ENCODE measurements at regions not wholly inside any gene's neighbourhood (a gene's known extent, or its start where the extent isn't known, plus 50 kb on each side); places are given as distances from the start of the nearest gene placed in this dataset.

DNA sequence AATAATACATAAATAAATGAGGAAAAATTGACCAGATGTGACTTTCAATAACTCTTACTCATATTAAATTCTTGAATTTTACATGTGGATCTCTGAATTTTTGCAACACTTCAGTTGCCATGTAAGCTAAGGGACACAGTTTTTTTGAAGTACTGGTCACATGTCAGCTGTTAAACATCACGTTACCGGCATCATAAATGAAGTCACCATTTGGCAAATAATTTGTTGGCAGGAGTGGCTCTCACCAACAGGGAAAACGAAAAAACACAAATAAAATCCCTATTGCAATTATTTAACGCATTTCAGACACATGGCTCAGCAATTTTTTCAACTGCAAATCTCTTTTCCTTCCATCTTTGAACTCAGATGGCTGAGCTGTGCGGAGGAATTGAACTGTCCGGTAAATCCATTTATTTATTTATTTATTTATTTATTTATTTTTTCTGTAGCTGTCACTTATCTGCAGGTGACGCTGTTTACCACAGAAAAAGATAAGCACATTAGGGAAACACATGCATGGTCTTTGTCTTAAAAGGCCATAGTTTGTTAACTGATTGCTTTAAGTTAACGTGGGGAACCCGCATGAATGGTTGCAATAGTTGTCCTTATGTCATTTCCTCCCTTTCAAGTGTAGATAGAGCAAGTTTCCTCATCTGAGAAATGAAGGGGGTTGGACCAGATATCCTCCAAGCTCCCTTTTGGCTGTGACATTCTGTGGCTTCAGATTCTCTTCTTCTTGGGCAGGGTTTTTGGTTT lies 64.7 kb upstream of the JAZF1 start:
- H3K36me3 ChIP-seq (ENCODE audit: control insufficient read depth, insufficient read depth, low read length) = no peaks in the 10 kb centered on the region
- H3K27ac ChIP-seq (ENCODE audit: insufficient read depth, low read length) = no peak overlapping the region
- no peak overlapping the region for H3K9ac ChIP-seq (ENCODE audit: insufficient read depth, low read length)
- no peak overlapping the region for H3K4me3 ChIP-seq (replicated peaks in 1 of 4; ENCODE audit: control extremely low read depth in 1 of 4, insufficient read depth in 1 of 4, low read depth in 3 of 4, low read length in 4 of 4)
- no peak for TF ChIP-seq EZH2 (IDR thresholded peaks at IDR 0.05; ENCODE audit: low read length, missing control alignments)
- TF ChIP-seq, protein P1, sequence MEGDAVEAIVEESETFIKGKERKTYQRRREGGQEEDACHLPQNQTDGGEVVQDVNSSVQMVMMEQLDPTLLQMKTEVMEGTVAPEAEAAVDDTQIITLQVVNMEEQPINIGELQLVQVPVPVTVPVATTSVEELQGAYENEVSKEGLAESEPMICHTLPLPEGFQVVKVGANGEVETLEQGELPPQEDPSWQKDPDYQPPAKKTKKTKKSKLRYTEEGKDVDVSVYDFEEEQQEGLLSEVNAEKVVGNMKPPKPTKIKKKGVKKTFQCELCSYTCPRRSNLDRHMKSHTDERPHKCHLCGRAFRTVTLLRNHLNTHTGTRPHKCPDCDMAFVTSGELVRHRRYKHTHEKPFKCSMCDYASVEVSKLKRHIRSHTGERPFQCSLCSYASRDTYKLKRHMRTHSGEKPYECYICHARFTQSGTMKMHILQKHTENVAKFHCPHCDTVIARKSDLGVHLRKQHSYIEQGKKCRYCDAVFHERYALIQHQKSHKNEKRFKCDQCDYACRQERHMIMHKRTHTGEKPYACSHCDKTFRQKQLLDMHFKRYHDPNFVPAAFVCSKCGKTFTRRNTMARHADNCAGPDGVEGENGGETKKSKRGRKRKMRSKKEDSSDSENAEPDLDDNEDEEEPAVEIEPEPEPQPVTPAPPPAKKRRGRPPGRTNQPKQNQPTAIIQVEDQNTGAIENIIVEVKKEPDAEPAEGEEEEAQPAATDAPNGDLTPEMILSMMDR (conservative IDR thresholded peaks at IDR 0.05 in 1 of 2, IDR thresholded peaks at IDR 0.05 in 1 of 2; ENCODE audit: low read depth in 1 of 2, low read length in 2 of 2) = no peak
- H3K4me1 ChIP-seq (ENCODE audit: control insufficient read depth, extremely low read depth, insufficient read depth, low read length) = no peaks in the 10 kb centered on the region
- H3K9me3 ChIP-seq (ENCODE audit: control insufficient read depth, insufficient read depth, low read depth, low read length) = no peaks in the 10 kb centered on the region
- H3K27me3 ChIP-seq (ENCODE audit: control insufficient read depth, insufficient read depth, low read length) = no peaks in the 10 kb centered on the region
- no peak overlapping the region for H2AFZ ChIP-seq (ENCODE audit: low read length)
- no peaks in the 10 kb centered on the region for H4K20me1 ChIP-seq (ENCODE audit: control insufficient read depth, extremely low read depth, insufficient read depth, low read length)
- DNase-seq (ENCODE audit: low read depth in 2 of 2) = no peak
- H3K4me2 ChIP-seq (ENCODE audit: extremely low read depth, insufficient read depth, low read length) = no peak overlapping the region
- no peaks in the 10 kb centered on the region for H3K79me2 ChIP-seq (ENCODE audit: control insufficient read depth, insufficient read depth, low read length)

DNA sequence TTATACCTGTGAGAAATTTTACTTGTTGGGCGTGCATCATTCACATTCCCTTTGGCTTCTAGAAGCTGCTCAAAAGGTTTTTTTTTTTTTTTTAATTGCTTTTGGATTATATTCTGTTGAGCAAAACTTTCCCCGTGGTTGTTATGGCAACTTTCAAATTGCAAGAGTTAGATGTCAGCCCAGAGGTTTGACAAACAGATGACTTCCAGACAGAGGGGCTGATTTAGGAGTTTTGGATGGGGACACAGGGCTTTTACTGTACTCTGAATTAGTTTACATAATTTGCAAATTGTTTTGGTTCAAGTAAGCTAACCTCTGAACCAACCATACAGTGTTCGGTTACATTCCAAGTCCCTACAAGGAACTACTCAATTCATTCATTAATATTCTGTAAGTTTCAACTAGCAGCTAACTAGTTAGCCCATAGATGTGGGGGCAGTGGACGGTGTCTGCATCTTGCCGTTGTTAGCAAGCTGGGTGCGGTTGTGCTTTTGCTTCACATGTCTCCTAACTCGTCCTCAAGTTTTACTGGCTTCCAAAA lies 66.4 kb upstream of the JAZF1 start:
- H3K36me3 ChIP-seq (ENCODE audit: control insufficient read depth, insufficient read depth, low read length) = no peaks in the 10 kb centered on the region
- no peaks in the 10 kb centered on the region for H3K79me2 ChIP-seq (ENCODE audit: control insufficient read depth, insufficient read depth, low read length)
- peak overlapping the region; percentile 41 for H2AFZ ChIP-seq (ENCODE audit: low read length)
- DNase-seq (ENCODE audit: low read depth in 2 of 2) = peak in 1 of 2 donors; percentile 25
- no peaks in the 10 kb centered on the region for H3K4me1 ChIP-seq (ENCODE audit: control insufficient read depth, extremely low read depth, insufficient read depth, low read length)
- no peaks in the 10 kb centered on the region for H3K9me3 ChIP-seq (ENCODE audit: control insufficient read depth, insufficient read depth, low read depth, low read length)
- no peak overlapping the region for H3K9ac ChIP-seq (ENCODE audit: insufficient read depth, low read length)
- H3K27me3 ChIP-seq (ENCODE audit: control insufficient read depth, insufficient read depth, low read length) = no peaks in the 10 kb centered on the region
- no peak overlapping the region for H3K27ac ChIP-seq (ENCODE audit: insufficient read depth, low read length)
- H3K4me2 ChIP-seq (ENCODE audit: extremely low read depth, insufficient read depth, low read length) = no peak overlapping the region
- no peaks in the 10 kb centered on the region for H4K20me1 ChIP-seq (ENCODE audit: control insufficient read depth, extremely low read depth, insufficient read depth, low read length)
- no peak overlapping the region for H3K4me3 ChIP-seq (replicated peaks in 1 of 4; ENCODE audit: control extremely low read depth in 1 of 4, insufficient read depth in 1 of 4, low read depth in 3 of 4, low read length in 4 of 4)
- TF ChIP-seq EZH2 (IDR thresholded peaks at IDR 0.05; ENCODE audit: low read length, missing control alignments) = no peak
- TF ChIP-seq, protein P1 (conservative IDR thresholded peaks at IDR 0.05 in 1 of 2, IDR thresholded peaks at IDR 0.05 in 1 of 2; ENCODE audit: low read depth in 1 of 2, low read length in 2 of 2) = no peak

DNA sequence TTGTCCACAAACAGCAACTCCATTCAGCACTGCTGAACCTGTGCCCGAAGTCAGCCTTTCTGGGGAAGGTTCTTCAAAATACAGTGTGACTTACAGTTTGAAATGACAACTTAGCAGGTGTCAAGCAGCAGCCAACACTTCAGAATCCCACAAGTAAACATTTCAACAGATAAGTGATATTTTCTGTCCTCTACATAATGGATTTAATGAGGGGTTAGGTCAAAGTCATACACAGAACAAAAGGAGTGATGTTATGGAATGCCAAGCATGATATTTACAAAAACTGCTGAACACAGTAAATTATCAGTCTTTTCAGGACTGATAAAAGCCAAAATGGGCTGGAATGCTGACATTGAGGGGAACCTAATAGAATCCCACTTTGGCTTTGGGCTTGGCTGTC lies 77.6 kb upstream of the JAZF1 start:
- Histone ChIP-seq H3K4me1 (ENCODE audit: control insufficient read depth, extremely low read depth, insufficient read depth, low read length) (no peaks in the 10 kb centered on the region), H3K9me3 (ENCODE audit: control insufficient read depth, insufficient read depth, low read depth, low read length) (no peaks in the 10 kb centered on the region), H4K20me1 (ENCODE audit: control insufficient read depth, extremely low read depth, insufficient read depth, low read length) (no peaks in the 10 kb centered on the region), H3K27ac (ENCODE audit: insufficient read depth, low read length) (no peak overlapping the region), H3K27me3 (ENCODE audit: control insufficient read depth, insufficient read depth, low read length) (no peaks in the 10 kb centered on the region), H3K9ac (ENCODE audit: insufficient read depth, low read length) (no peak overlapping the region), H2AFZ (ENCODE audit: low read length) (no peak overlapping the region), H3K36me3 (ENCODE audit: control insufficient read depth, insufficient read depth, low read length) (no peaks in the 10 kb centered on the region), H3K79me2 (ENCODE audit: control insufficient read depth, insufficient read depth, low read length) (no peaks in the 10 kb centered on the region), H3K4me2 (ENCODE audit: extremely low read depth, insufficient read depth, low read length) (no peak overlapping the region), H3K4me3 (replicated peaks in 1 of 4; ENCODE audit: control extremely low read depth in 1 of 4, insufficient read depth in 1 of 4, low read depth in 3 of 4, low read length in 4 of 4) (no peak overlapping the region)
- no peak for DNase-seq (ENCODE audit: low read depth in 2 of 2)
- TF ChIP-seq, protein P1 (conservative IDR thresholded peaks at IDR 0.05 in 1 of 2, IDR thresholded peaks at IDR 0.05 in 1 of 2; ENCODE audit: low read depth in 1 of 2, low read length in 2 of 2) = no peak
- no peak for TF ChIP-seq EZH2 (IDR thresholded peaks at IDR 0.05; ENCODE audit: low read length, missing control alignments)
